ENCODE measurements at regions not wholly inside any gene's neighbourhood (a gene's known extent, or its start where the extent isn't known, plus 50 kb on each side); places are given as distances from the start of the nearest gene placed in this dataset.

DNA sequence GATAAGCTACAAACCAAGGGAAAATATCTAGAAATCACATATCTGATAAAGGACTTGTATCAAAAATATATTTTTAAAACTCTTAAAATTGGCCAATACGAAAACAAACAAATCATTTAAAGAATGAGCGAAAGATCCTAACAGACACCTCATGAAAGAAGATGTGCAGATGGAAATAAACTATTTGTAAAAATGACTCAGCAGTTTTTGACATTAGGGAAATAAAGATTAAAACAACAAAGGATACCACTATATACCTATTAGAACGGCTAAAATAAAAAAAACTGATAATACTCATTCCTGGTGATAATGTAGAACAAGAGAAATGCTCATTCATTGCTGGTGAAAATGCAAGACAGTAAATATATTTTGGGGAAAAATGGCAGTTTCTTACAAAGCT is 506.4 kb downstream of the KLHL4 start (continued):
- TF ChIP-seq, protein P1, sequence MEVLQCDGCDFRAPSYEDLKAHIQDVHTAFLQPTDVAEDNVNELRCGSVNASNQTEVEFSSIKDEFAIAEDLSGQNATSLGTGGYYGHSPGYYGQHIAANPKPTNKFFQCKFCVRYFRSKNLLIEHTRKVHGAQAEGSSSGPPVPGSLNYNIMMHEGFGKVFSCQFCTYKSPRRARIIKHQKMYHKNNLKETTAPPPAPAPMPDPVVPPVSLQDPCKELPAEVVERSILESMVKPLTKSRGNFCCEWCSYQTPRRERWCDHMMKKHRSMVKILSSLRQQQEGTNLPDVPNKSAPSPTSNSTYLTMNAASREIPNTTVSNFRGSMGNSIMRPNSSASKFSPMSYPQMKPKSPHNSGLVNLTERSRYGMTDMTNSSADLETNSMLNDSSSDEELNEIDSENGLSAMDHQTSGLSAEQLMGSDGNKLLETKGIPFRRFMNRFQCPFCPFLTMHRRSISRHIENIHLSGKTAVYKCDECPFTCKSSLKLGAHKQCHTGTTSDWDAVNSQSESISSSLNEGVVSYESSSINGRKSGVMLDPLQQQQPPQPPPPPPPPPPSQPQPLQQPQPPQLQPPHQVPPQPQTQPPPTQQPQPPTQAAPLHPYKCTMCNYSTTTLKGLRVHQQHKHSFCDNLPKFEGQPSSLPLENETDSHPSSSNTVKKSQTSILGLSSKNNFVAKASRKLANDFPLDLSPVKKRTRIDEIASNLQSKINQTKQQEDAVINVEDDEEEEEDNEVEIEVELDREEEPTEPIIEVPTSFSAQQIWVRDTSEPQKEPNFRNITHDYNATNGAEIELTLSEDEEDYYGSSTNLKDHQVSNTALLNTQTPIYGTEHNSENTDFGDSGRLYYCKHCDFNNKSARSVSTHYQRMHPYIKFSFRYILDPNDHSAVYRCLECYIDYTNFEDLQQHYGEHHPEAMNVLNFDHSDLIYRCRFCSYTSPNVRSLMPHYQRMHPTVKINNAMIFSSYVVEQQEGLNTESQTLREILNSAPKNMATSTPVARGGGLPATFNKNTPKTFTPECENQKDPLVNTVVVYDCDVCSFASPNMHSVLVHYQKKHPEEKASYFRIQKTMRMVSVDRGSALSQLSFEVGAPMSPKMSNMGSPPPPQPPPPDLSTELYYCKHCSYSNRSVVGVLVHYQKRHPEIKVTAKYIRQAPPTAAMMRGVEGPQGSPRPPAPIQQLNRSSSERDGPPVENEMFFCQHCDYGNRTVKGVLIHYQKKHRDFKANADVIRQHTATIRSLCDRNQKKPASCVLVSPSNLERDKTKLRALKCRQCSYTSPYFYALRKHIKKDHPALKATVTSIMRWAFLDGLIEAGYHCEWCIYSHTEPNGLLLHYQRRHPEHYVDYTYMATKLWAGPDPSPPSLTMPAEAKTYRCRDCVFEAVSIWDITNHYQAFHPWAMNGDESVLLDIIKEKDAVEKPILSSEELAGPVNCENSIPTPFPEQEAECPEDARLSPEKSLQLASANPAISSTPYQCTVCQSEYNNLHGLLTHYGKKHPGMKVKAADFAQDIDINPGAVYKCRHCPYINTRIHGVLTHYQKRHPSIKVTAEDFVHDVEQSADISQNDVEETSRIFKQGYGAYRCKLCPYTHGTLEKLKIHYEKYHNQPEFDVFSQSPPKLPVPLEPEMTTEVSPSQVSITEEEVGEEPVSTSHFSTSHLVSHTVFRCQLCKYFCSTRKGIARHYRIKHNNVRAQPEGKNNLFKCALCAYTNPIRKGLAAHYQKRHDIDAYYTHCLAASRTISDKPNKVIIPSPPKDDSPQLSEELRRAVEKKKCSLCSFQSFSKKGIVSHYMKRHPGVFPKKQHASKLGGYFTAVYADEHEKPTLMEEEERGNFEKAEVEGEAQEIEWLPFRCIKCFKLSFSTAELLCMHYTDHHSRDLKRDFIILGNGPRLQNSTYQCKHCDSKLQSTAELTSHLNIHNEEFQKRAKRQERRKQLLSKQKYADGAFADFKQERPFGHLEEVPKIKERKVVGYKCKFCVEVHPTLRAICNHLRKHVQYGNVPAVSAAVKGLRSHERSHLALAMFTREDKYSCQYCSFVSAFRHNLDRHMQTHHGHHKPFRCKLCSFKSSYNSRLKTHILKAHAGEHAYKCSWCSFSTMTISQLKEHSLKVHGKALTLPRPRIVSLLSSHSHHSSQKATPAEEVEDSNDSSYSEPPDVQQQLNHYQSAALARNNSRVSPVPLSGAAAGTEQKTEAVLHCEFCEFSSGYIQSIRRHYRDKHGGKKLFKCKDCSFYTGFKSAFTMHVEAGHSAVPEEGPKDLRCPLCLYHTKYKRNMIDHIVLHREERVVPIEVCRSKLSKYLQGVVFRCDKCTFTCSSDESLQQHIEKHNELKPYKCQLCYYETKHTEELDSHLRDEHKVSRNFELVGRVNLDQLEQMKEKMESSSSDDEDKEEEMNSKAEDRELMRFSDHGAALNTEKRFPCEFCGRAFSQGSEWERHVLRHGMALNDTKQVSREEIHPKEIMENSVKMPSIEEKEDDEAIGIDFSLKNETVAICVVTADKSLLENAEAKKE (CRISPR knock-in tag; IDR thresholded peaks at IDR 0.05): no peak
- TF ChIP-seq, protein P2, sequence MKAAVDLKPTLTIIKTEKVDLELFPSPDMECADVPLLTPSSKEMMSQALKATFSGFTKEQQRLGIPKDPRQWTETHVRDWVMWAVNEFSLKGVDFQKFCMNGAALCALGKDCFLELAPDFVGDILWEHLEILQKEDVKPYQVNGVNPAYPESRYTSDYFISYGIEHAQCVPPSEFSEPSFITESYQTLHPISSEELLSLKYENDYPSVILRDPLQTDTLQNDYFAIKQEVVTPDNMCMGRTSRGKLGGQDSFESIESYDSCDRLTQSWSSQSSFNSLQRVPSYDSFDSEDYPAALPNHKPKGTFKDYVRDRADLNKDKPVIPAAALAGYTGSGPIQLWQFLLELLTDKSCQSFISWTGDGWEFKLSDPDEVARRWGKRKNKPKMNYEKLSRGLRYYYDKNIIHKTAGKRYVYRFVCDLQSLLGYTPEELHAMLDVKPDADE (IDR thresholded peaks at IDR 0.05): no peak
- TF ChIP-seq, protein P3, sequence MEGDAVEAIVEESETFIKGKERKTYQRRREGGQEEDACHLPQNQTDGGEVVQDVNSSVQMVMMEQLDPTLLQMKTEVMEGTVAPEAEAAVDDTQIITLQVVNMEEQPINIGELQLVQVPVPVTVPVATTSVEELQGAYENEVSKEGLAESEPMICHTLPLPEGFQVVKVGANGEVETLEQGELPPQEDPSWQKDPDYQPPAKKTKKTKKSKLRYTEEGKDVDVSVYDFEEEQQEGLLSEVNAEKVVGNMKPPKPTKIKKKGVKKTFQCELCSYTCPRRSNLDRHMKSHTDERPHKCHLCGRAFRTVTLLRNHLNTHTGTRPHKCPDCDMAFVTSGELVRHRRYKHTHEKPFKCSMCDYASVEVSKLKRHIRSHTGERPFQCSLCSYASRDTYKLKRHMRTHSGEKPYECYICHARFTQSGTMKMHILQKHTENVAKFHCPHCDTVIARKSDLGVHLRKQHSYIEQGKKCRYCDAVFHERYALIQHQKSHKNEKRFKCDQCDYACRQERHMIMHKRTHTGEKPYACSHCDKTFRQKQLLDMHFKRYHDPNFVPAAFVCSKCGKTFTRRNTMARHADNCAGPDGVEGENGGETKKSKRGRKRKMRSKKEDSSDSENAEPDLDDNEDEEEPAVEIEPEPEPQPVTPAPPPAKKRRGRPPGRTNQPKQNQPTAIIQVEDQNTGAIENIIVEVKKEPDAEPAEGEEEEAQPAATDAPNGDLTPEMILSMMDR (conservative IDR thresholded peaks at IDR 0.05; ENCODE audit: low read depth in 2 of 2): no peak
- TF ChIP-seq POLR2AphosphoS5 (IDR thresholded peaks at IDR 0.05; ENCODE audit: low read depth) (no peak), ZNF114 (CRISPR knock-in tag; IDR thresholded peaks at IDR 0.05) (no peak)

DNA sequence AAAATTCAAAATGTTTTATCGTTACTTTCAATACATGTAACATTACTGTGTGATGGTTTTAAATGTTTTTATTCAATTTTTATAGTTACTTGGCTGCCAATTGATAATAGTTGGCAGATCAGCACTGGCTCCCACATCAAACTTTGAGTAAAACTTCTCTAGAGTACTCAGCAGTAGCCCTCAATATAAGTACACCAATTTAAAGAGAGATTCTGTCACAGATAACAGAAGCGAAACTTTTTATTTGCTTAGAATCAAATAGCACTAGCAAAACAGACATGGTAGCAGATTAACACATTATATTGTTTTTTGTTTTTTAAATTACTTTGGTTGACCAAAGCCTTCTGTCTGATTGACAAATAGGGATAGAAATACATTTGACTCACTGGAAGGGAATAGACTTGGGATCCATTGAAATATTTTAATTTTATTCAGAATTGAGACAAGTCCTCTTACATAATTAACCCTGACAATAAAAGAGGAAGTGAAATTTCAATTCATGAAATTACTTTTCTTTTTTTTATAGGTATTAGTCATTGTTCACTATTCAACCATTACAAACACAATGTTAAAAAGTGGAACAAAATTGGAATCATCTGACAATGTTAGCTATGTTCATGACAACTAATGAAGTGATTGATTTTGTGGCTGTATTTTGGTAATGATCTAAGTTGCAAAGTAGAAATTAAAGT is 554.9 kb downstream of the KLHL4 start:
- DNase-seq (ENCODE audit: low spot score): no peak
- H3K27ac Mint-ChIP-seq: no peak overlapping the region
- Histone ChIP-seq H3K9me2 (ENCODE audit: insufficient read depth) (no peaks in the 10 kb centered on the region), H2AFZ (no peak overlapping the region), H3K36me3 (ENCODE audit: insufficient read depth) (no peaks in the 10 kb centered on the region), H3K4me2 (no peak overlapping the region), H3F3A (replicated peaks; ENCODE audit: low read depth) (no peaks in the 10 kb centered on the region), H3K27me3 (ENCODE audit: insufficient read depth) (no peaks in the 10 kb centered on the region), H3K4me3 (no peak overlapping the region), H3K27ac (ENCODE audit: low read depth) (no peak overlapping the region), H4K20me1 (replicated peaks; ENCODE audit: insufficient read depth) (no peaks in the 10 kb centered on the region), H3K79me2 (replicated peaks; ENCODE audit: insufficient read depth) (no peaks in the 10 kb centered on the region), H3K4me1 (ENCODE audit: insufficient read depth) (no peaks in the 10 kb centered on the region)
- H3K9me3 Mint-ChIP-seq: no peaks in the 10 kb centered on the region; the same call in 2 of the 3 replicates
- no peaks in the 10 kb centered on the region for H3K36me3 Mint-ChIP-seq (ENCODE audit: low read depth)
- no peaks in the 10 kb centered on the region for H3K27me3 Mint-ChIP-seq (ENCODE audit: insufficient read depth, low read depth, poor library complexity)
- H3K4me1 Mint-ChIP-seq: no peaks in the 10 kb centered on the region
- ATAC-seq: no peak
- H3K4me3 Mint-ChIP-seq: no peak overlapping the region
- TF ChIP-seq CREB1 (CRISPR knock-in tag; IDR thresholded peaks at IDR 0.05; ENCODE audit: low read depth) (no peak), EZH2 (IDR thresholded peaks at IDR 0.05; ENCODE audit: low read depth, unreplicated experiment) (no peak)

Data from GM23338 (cell line).